Suprapubic skin (tissue), 4 donors: ENCODE measurements at regions not wholly inside any gene's neighbourhood (a gene's known extent, or its start where the extent isn't known, plus 50 kb on each side); places are given as distances from the start of the nearest gene placed in this dataset.
"Not testable (repeated sequence)": the region's sequence is repeated elsewhere in the genome, so short reads cannot be mapped to it uniquely, and the experiment has no call there.

Experiments used
- DNase-seq, 2 donors: peaks; one replicate each; pipeline ENCODE4 v3.0.0-alpha.2; 2019; ENCODE audit warnings: low spot score in 2 of 2
- H3K27ac ChIP-seq: fragments of 200-600 bp; sonication (generic); one replicate; pipeline ENCODE4 v1.5.1; 2019
- H3K27me3 ChIP-seq: fragments of 200-600 bp; sonication (generic); one replicate; pipeline ENCODE4 v1.5.1; 2019
- H3K36me3 ChIP-seq: fragments of 200-600 bp; sonication (generic); one replicate; pipeline ENCODE4 v1.5.1; 2019
- H3K4me1 ChIP-seq: fragments of 200-600 bp; sonication (generic); one replicate; pipeline ENCODE4 v1.5.1; 2019
- H3K4me3 ChIP-seq: fragments of 200-600 bp; sonication (generic); one replicate; pipeline ENCODE4 v1.5.1; 2019; ENCODE audit warnings: mild to moderate bottlenecking
- H3K9me3 ChIP-seq: fragments of 200-600 bp; sonication (generic); one replicate; pipeline ENCODE4 v1.5.1; 2019
- EP300 ChIP-seq: sonication (generic); formaldehyde crosslinking; IDR thresholded peaks from one replicate; pipeline ENCODE4 v1.6.1; 2017; ENCODE audit warnings: antibody characterized with exemption
- POLR2A ChIP-seq, 2 donors: fragments of 450-650 bp; IDR thresholded peaks; one replicate each; pipeline ENCODE4 v1.6.1; 2017; ENCODE audit warnings: antibody characterized with exemption in 2 of 2, mild to moderate bottlenecking in 2 of 2, moderate library complexity in 2 of 2
- POLR2AphosphoS5 ChIP-seq, 3 donors: sonication (generic); formaldehyde crosslinking; IDR thresholded peaks; one replicate each; pipeline ENCODE4 v1.6.1; 2017; ENCODE audit warnings: antibody characterized with exemption in 3 of 3
- WGBS: methylation state at CpG from one replicate; pipeline ENCODE4 v1.1.5; 2018; 5-methylcytosine and 5-hydroxymethylcytosine counted together
- TF ChIP-seq, protein P1 (sequence below), 2 donors: fragments of 200-600 bp in 1 of 2; fragments of 450-650 bp in 1 of 2; sonication (generic) in 1 of 2; IDR thresholded peaks; one replicate each; pipeline ENCODE4 v1.5.1; 2016 to 2019; ENCODE audit warnings: antibody characterized with exemption in 2 of 2, mild to moderate bottlenecking in 1 of 2, moderate library complexity in 1 of 2

- Histone ChIP-seq H3K27ac (no peak overlapping the region), H3K4me3 (no peak overlapping the region), H3K4me1 (no peaks in the 10 kb centered on the region), H3K36me3 (no peaks in the 10 kb centered on the region), H3K27me3 (no peaks in the 10 kb centered on the region), H3K9me3 (no peaks in the 10 kb centered on the region)
- WGBS, result 86% methylated on average over 1 of the region's 1 CpG
- DNase-seq, result no peak
- no peak for TF ChIP-seq EP300
- TF ChIP-seq POLR2AphosphoS5 (IDR thresholded peaks at IDR 0.05), result no peak
- TF ChIP-seq, protein P1, sequence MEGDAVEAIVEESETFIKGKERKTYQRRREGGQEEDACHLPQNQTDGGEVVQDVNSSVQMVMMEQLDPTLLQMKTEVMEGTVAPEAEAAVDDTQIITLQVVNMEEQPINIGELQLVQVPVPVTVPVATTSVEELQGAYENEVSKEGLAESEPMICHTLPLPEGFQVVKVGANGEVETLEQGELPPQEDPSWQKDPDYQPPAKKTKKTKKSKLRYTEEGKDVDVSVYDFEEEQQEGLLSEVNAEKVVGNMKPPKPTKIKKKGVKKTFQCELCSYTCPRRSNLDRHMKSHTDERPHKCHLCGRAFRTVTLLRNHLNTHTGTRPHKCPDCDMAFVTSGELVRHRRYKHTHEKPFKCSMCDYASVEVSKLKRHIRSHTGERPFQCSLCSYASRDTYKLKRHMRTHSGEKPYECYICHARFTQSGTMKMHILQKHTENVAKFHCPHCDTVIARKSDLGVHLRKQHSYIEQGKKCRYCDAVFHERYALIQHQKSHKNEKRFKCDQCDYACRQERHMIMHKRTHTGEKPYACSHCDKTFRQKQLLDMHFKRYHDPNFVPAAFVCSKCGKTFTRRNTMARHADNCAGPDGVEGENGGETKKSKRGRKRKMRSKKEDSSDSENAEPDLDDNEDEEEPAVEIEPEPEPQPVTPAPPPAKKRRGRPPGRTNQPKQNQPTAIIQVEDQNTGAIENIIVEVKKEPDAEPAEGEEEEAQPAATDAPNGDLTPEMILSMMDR (IDR thresholded peaks at IDR 0.05), result no peak
- no peak for TF ChIP-seq POLR2A (IDR thresholded peaks at IDR 0.05)
Measured at GRCh38 chr12:87008785-87009384, 752.7 kb upstream of the MGAT4C start.

DNA sequence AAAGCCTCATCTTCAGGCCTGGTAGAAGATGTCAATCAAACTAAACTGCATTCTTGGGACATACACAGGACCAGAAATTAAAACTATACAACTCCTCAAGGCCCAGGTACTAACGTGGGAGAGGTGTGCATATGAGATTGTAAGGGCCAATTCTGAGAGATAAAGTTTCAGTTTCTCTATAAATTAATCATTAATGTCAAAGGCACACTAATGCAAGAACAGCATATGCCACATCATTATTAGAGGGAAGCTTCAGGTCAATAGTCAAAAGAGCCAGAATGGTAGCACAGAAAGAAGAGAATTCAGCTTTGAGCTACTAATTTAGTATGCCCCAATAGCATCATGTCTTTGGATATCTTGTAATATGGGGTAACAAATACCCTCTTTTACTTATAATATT lies 744.9 kb upstream of the MGAT4C start:
- Histone ChIP-seq H3K27me3 (no peaks in the 10 kb centered on the region), H3K4me1 (no peaks in the 10 kb centered on the region), H3K9me3 (no peaks in the 10 kb centered on the region), H3K36me3 (no peaks in the 10 kb centered on the region), H3K4me3 (no peak overlapping the region), H3K27ac (no peak overlapping the region)
- WGBS, result 52% methylated on average over 1 of the region's 1 CpG
- DNase-seq, result no peak
- TF ChIP-seq, protein P1 (IDR thresholded peaks at IDR 0.05), result no peak
- TF ChIP-seq POLR2AphosphoS5 (IDR thresholded peaks at IDR 0.05), result no peak

- DNase-seq, result no peak
- H3K27ac ChIP-seq, result no peak overlapping the region
- H3K36me3 ChIP-seq, result no peaks in the 10 kb centered on the region
- WGBS, result 89% methylated on average over 4 of the region's 4 CpGs
- TF ChIP-seq POLR2A (IDR thresholded peaks at IDR 0.05) (no peak), POLR2AphosphoS5 (IDR thresholded peaks at IDR 0.05) (no peak), EP300 (no peak)
- TF ChIP-seq, protein P1 (IDR thresholded peaks at IDR 0.05), result no peak
- H3K4me1 ChIP-seq, result no peaks in the 10 kb centered on the region
- no peaks in the 10 kb centered on the region for H3K27me3 ChIP-seq
- no peaks in the 10 kb centered on the region for H3K9me3 ChIP-seq
- H3K4me3 ChIP-seq, result no peak overlapping the region
Measured at GRCh38 chr12:86985298-86985697, 729.1 kb upstream of the MGAT4C start.

DNA sequence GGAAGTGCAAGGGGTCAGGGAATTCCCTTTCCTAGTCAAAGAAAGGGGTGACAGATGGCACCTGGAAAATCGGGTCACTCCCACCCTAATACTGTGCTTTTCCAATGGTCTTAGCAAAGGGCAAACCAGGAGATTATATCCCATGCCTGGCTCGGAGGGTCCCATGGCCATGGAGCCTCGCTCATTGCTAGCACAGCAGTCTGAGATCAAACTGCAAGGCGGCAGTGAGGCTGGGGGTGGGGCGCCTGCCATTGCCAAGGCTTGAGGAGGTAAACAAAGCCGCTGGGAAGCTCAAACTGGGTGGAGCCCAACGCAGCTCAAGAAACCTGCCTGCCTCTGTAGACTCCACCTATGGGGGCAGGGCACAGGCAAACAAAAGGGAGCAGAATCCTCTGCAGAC lies 714.4 kb upstream of the MGAT4C start:
- peak; percentile 49 to 60 for DNase-seq
- H3K36me3 ChIP-seq, H3K4me3 ChIP-seq, H3K27me3 ChIP-seq, H3K4me1 ChIP-seq, H3K27ac ChIP-seq, H3K9me3 ChIP-seq: not testable (repeated sequence)
- WGBS, result 91% methylated on average over 7 of the region's 7 CpGs

DNA sequence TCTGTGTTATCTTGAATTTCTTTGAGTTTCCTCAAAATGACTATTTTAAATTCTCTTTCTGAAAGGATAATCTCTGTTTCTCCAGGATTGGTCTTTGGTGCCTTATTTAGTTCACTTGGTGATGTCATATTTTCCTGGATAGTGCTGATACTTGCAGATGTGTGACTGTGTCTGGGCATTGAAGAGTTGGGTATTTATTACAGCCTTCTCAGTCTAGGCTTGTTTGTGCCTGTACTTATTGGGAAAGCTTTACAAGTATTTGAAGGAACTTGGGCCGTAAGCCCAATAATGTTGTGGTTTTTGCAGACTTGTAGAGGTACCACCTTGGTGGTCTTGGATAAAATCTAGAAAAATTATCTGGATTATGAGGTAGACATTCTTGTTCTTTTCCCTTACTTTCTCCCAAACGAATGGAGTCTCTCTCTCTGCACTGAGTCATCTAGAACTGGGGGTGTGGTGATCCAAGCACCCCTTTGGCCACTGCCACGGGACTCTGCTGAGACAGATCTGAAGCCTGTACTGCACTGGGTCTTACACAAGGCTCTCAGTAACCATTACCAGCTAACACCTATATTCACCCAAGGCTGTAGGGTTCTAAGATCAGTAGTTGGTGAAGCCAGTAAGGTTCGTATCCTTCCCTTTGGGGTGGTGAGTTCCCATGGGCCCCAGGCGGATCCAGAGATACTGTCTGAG lies 703.7 kb upstream of the MGAT4C start:
- no peak for TF ChIP-seq POLR2A (IDR thresholded peaks at IDR 0.05)
- Histone ChIP-seq H3K27me3 (no peaks in the 10 kb centered on the region), H3K4me1 (no peaks in the 10 kb centered on the region), H3K27ac (peak overlapping the region; percentile 15), H3K4me3 (no peak overlapping the region), H3K9me3 (no peaks in the 10 kb centered on the region), H3K36me3 (no peaks in the 10 kb centered on the region)
- WGBS, result 33% methylated on average over 5 of the region's 5 CpGs
- no peak for DNase-seq

- no peaks in the 10 kb centered on the region for H3K4me1 ChIP-seq
- H3K4me3 ChIP-seq, result no peak overlapping the region
- no peaks in the 10 kb centered on the region for H3K9me3 ChIP-seq
- 82% methylated on average over 3 of the region's 3 CpGs for WGBS
- TF ChIP-seq POLR2A (IDR thresholded peaks at IDR 0.05) (no peak), EP300 (no peak), POLR2AphosphoS5 (IDR thresholded peaks at IDR 0.05) (no peak)
- TF ChIP-seq, protein P1 (IDR thresholded peaks at IDR 0.05), result no peak
- no peaks in the 10 kb centered on the region for H3K27me3 ChIP-seq
- H3K27ac ChIP-seq, result no peak overlapping the region
- DNase-seq, result no peak
- no peaks in the 10 kb centered on the region for H3K36me3 ChIP-seq
Measured at GRCh38 chr12:86950444-86950843, 694.3 kb upstream of the MGAT4C start.
